Activated T-helper 2 cell treated with anti-CD3 and anti-CD28 coated beads, Interferon-gamma antibody, Interleukin-2, Interleukin-4, amounts not matched to agents 10 μg/mL and 5 μg/mL and 100 μg/mL, durations not matched to agents 14 hours and 24 hours and 36 hours (primary cell): ENCODE measurements at regions not wholly inside any gene's neighbourhood (a gene's known extent, or its start where the extent isn't known, plus 50 kb on each side); places are given as distances from the start of the nearest gene placed in this dataset.

ENCODE experiments used
- DNase-seq: peaks from one replicate; pipeline ENCODE4 v3.0.0; 2021; ENCODE audit warnings: low spot score
- H3K27ac Mint-ChIP-seq: one replicate; pipeline ENCODE4 v1.8.0; 2021; ENCODE audit warnings: mixed read lengths
- H3K27me3 Mint-ChIP-seq: one replicate; pipeline ENCODE4 v1.8.0; 2021; ENCODE audit warnings: low read depth, mixed read lengths
- H3K36me3 Mint-ChIP-seq: one replicate; pipeline ENCODE4 v1.8.0; 2021; ENCODE audit warnings: low read depth, mixed read lengths
- H3K4me1 Mint-ChIP-seq: one replicate; pipeline ENCODE4 v1.8.0; 2021; ENCODE audit warnings: low read depth, mixed read lengths
- H3K4me3 Mint-ChIP-seq: one replicate; pipeline ENCODE4 v1.8.0; 2021; ENCODE audit warnings: low read depth, mild to moderate bottlenecking, moderate library complexity, mixed read lengths
- H3K9me3 Mint-ChIP-seq: one replicate; pipeline ENCODE4 v1.8.0; 2021; ENCODE audit warnings: mixed read lengths
- intact Hi-C: fragments of 100-400 bp; cut with micrococcal nuclease; formaldehyde crosslinking; loops from one replicate; pipeline ENCODE4 v1.15.1; 2023

DNA sequence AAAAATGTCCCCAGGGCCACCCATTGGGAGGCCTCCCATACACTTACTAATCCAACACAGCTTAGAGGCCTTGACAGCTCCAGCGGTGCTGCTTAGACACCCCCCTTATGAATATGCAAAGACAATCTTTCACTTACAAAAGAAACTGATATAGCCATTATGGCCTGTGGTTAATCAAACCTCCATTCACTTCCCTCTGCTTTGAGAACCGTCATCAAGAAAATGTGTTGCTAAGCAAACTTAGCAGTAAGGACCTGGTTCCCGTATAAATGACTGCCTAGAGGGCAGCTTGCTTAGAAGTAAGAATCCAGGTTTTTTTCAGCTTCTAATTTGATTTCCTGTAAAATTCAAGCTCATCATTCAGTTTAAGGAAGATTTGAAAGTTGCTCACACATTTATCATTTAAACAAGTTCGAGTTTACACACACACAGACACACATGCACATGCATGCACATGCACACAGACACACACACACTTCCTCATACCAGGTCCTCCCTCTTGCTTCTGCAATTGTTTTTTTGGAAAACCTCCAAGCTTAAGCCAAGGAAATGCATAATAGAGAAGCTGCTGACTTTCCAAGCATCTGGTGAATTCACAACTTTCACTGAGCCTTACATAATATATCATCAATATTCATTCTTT, 137.7 kb upstream of the BLID start:
- DNase-seq: no peak
- Mint-ChIP-seq H3K27ac (no peak overlapping the region), H3K27me3 (no peaks in the 10 kb centered on the region), H3K4me3 (no peak overlapping the region), H3K4me1 (no peaks in the 10 kb centered on the region), H3K36me3 (no peaks in the 10 kb centered on the region), H3K9me3 (no peaks in the 10 kb centered on the region)
- intact Hi-C loops: no loop called here

DNA sequence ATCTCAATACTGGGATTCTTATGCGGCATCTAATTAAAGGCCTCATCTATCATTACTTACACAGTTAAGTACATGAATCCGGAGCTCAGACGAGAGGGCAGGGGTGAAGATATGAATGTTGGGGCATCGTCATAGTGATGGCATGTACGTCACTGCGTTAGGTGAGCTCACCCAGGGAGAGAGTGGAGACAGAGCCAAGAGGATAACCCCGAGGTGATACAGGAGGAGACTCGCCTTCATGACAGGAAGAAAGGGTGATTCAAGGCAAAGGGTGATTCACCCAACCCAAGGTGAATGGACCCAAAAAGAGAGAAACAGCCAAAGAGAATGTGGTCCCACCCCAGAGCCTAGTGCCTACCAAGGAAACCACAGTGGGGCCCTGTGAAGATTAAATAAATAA, 132.9 kb upstream of the BLID start:
- no peaks in the 10 kb centered on the region for H3K36me3 Mint-ChIP-seq
- no peaks in the 10 kb centered on the region for H3K9me3 Mint-ChIP-seq
- no peak for DNase-seq
- intact Hi-C loops: no loop called here
- H3K27me3 Mint-ChIP-seq: no peaks in the 10 kb centered on the region
- H3K4me1 Mint-ChIP-seq: no peaks in the 10 kb centered on the region
- H3K4me3 Mint-ChIP-seq: no peak overlapping the region
- H3K27ac Mint-ChIP-seq: no peak overlapping the region

DNA sequence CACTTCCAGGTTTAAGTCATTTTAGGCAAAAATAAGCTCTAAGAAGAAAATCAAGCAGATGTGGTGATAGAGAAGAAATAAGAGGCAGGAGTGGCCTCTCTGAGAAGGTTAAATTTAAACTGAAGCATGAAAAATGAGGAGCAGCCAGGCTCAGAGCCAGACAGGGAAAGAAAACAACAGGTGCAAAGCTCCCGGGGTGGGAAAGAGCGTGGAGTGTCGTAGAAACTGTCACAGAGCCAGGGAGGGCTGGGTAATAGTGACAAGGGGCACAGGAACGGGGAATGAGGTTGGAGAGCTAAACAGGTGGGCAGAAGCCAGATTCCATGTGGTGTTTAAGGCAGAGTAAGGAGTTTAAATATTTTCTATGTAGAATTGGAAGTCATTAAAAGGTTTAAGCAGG, 132.1 kb upstream of the BLID start:
- no peaks in the 10 kb centered on the region for H3K36me3 Mint-ChIP-seq
- H3K27me3 Mint-ChIP-seq: no peaks in the 10 kb centered on the region
- intact Hi-C loops: no loop called here
- no peaks in the 10 kb centered on the region for H3K4me1 Mint-ChIP-seq
- no peak for DNase-seq
- no peak overlapping the region for H3K4me3 Mint-ChIP-seq
- no peaks in the 10 kb centered on the region for H3K9me3 Mint-ChIP-seq
- H3K27ac Mint-ChIP-seq: no peak overlapping the region

DNA sequence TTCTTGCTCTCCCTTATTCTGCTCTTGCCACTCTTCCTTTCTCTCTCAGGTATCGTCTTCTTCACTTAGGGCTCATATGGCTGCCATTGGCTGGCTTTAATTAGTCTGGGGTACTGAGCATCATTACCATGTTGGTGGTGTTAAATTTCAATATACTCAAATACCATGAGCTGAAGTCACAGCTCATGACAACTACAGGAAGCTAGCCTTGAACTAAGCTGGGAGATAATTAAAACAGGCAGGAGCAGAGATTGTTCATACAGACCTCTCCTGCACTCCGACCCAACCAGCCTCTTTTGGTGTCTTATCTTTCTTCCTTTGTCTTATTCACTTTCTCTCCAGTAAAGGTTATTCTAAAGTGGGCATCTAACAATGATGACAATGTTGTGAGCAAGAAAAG, 130.9 kb upstream of the BLID start:
- H3K27me3 Mint-ChIP-seq: no peaks in the 10 kb centered on the region
- H3K27ac Mint-ChIP-seq: no peak overlapping the region
- no peak for DNase-seq
- no peak overlapping the region for H3K4me3 Mint-ChIP-seq
- H3K9me3 Mint-ChIP-seq: no peaks in the 10 kb centered on the region
- intact Hi-C loops: no loop called here
- H3K4me1 Mint-ChIP-seq: no peaks in the 10 kb centered on the region
- no peaks in the 10 kb centered on the region for H3K36me3 Mint-ChIP-seq

DNA sequence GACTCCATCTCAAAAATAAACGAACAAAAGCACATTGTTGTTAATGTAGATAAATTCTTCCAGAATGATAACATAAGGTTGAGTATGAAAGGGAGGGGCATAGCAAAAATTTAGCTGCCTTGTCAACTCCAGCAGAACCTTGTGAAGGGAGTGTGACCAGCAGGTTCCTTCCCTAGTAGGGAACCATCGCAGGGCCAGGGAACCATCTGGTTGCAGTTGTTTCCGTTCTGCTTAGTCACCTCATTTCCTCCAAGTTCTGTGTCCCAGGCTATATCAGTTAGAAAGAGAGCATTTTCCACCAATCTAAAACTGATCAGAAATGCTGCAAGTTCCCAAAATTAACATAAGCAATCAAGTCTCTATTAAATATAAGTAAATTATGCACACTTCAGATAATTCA, 126.7 kb upstream of the BLID start:
- Mint-ChIP-seq H3K9me3 (no peaks in the 10 kb centered on the region), H3K4me1 (no peaks in the 10 kb centered on the region), H3K27me3 (no peaks in the 10 kb centered on the region), H3K27ac (no peak overlapping the region), H3K36me3 (no peaks in the 10 kb centered on the region), H3K4me3 (no peak overlapping the region)
- intact Hi-C loops: no loop called here
- no peak for DNase-seq

DNA sequence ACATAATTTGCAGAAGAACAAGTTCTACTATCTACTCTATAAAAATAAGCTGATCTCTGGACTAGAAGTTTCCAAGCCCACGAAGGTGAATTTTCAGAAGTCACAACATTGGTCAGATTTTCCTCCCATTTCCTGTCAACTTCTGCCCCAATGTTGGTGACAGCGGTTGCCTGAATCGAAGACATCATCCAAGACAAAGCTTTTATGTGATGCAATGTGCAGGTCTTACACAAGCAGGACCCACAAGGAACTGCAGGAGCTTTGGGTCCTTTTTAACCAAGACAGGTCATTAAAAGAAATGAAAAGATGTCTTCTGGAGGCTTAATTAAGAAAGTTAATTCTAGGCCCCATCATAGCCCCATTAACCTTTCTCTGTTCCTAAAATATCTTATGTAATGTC, 125.6 kb upstream of the BLID start:
- intact Hi-C loops: no loop called here
- H3K36me3 Mint-ChIP-seq: no peaks in the 10 kb centered on the region
- no peak overlapping the region for H3K4me3 Mint-ChIP-seq
- no peaks in the 10 kb centered on the region for H3K4me1 Mint-ChIP-seq
- DNase-seq: no peak
- no peaks in the 10 kb centered on the region for H3K27me3 Mint-ChIP-seq
- no peak overlapping the region for H3K27ac Mint-ChIP-seq
- H3K9me3 Mint-ChIP-seq: no peaks in the 10 kb centered on the region

DNA sequence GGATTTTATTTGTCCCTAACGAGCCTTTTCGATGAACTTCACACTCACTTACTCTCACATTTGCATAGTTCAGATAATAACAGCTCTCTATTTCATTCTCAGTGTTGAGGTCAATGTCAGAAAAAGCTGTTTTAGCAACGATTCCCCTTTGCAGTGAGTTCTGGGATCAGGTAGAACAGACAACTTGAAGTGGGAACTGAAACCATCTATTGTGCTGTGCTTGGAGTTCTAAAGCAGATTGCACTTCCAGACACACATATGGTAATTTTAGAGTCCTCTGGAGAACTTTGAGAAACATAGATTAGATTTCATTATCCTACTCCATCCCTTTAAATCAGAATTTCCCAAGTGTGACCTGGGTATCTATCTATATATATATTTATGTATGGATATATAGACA, 124.6 kb upstream of the BLID start:
- intact Hi-C loops: no loop called here
- no peak for DNase-seq
- Mint-ChIP-seq H3K9me3 (no peaks in the 10 kb centered on the region), H3K4me1 (no peaks in the 10 kb centered on the region), H3K27ac (no peak overlapping the region), H3K27me3 (no peaks in the 10 kb centered on the region), H3K36me3 (no peaks in the 10 kb centered on the region), H3K4me3 (no peak overlapping the region)

DNA sequence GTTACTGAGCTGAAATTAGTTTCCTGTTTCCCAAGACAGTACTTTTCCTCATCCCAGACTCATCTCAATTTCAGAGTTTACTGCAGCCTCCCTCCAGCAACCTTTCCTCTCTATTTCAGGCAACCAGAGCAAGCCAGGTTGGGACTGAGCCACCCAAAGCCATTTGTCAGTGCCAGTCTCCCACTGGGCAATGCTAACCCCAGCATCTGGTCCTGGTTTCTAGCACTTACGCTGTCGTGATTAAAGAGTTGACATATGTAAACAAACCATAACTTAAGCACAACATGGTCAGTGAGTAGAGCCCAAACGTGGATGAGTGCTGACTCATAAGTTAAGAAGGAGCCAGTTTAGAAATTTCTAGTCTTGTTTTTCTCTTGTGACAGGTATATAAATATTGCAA, 119.6 kb upstream of the BLID start:
- no peak for DNase-seq
- H3K27me3 Mint-ChIP-seq: no peaks in the 10 kb centered on the region
- H3K36me3 Mint-ChIP-seq: no peaks in the 10 kb centered on the region
- H3K9me3 Mint-ChIP-seq: no peaks in the 10 kb centered on the region
- intact Hi-C loops: no loop called here
- no peaks in the 10 kb centered on the region for H3K4me1 Mint-ChIP-seq
- H3K27ac Mint-ChIP-seq: no peak overlapping the region
- H3K4me3 Mint-ChIP-seq: no peak overlapping the region

DNA sequence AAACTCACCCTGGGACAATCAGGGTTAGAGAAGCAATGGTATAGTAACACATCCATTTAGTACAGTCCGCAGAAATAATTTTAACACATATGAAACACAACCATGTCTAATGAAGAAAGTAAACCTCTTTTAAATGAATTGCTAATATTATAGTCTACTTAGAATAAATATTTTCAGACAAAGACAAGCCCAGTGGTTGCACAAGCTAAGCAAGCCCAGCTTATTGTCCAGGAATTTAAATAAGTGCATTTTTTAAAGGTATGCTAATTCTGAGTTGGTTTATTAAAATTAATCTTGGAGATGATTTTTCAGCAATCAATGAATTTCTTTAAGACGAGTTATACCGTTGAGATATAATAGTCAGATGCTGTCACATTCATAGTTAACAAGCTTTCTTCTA, 118.8 kb upstream of the BLID start:
- DNase-seq: no peak
- no peak overlapping the region for H3K4me3 Mint-ChIP-seq
- no peaks in the 10 kb centered on the region for H3K9me3 Mint-ChIP-seq
- no peaks in the 10 kb centered on the region for H3K4me1 Mint-ChIP-seq
- no peaks in the 10 kb centered on the region for H3K36me3 Mint-ChIP-seq
- no peak overlapping the region for H3K27ac Mint-ChIP-seq
- no peaks in the 10 kb centered on the region for H3K27me3 Mint-ChIP-seq
- intact Hi-C loops: no loop called here

DNA sequence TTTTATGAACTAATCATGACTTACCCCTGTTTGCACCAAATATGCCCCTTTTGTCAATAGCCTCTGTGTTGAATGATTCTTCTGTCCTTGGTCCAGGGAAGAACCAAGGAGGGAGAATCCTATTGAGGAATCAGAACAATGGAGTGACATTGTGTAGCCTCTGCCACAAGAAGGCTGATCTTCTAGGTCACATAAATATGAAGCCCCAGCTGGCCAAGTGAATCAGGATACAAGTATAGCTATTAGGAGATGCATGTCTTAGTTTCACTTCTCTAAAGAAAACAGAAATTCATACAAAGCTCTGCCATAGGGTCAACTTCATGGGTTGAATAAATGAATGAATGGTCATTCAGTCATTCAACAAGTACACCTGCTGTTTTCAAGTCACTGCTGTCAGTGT, 118.2 kb upstream of the BLID start:
- no peaks in the 10 kb centered on the region for H3K9me3 Mint-ChIP-seq
- no peak overlapping the region for H3K4me3 Mint-ChIP-seq
- H3K4me1 Mint-ChIP-seq: no peaks in the 10 kb centered on the region
- intact Hi-C loops: no loop called here
- no peaks in the 10 kb centered on the region for H3K27me3 Mint-ChIP-seq
- no peak overlapping the region for H3K27ac Mint-ChIP-seq
- H3K36me3 Mint-ChIP-seq: no peaks in the 10 kb centered on the region
- no peak for DNase-seq

DNA sequence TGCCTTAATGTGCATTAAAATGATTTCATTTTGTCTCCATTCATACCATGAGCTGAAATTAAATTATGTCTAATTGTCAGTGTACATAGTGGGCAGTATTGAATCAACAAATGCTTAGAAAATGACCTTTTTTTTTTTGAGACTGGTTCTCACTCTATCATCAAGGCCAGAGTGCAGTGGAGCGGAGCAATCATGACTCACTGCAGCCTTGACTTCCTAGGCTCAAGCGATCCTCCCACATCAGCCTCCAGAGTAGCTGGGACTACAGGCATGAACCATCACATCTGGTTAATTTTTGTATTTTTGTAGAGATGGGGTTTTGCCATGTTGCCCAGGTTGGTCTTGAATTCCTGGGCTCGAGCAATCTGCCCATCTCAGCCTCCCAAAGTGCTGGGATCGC, 117.0 kb upstream of the BLID start:
- no peak for DNase-seq
- no peaks in the 10 kb centered on the region for H3K36me3 Mint-ChIP-seq
- H3K4me1 Mint-ChIP-seq: no peaks in the 10 kb centered on the region
- intact Hi-C loops: no loop called here
- H3K9me3 Mint-ChIP-seq: no peaks in the 10 kb centered on the region
- no peak overlapping the region for H3K27ac Mint-ChIP-seq
- H3K27me3 Mint-ChIP-seq: no peaks in the 10 kb centered on the region
- H3K4me3 Mint-ChIP-seq: no peak overlapping the region

DNA sequence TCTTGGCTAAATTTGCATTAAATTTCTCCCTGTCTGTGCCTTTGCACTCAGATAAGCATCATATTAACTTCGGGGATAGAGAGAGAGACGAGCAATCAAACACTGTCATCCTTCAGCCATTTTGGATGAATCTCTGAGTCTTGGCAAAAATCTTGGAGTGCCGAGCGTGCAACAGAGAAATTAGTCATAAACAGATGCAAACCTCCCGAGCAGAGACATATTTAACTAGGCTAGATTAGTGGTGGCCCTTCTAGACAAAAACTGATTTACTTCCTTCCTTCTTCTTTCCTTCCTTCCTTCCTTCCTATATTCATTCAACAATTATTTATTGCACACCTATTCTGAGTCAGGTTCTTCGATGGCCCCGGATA, 114.4 kb upstream of the BLID start:
- no peaks in the 10 kb centered on the region for H3K27me3 Mint-ChIP-seq

DNA sequence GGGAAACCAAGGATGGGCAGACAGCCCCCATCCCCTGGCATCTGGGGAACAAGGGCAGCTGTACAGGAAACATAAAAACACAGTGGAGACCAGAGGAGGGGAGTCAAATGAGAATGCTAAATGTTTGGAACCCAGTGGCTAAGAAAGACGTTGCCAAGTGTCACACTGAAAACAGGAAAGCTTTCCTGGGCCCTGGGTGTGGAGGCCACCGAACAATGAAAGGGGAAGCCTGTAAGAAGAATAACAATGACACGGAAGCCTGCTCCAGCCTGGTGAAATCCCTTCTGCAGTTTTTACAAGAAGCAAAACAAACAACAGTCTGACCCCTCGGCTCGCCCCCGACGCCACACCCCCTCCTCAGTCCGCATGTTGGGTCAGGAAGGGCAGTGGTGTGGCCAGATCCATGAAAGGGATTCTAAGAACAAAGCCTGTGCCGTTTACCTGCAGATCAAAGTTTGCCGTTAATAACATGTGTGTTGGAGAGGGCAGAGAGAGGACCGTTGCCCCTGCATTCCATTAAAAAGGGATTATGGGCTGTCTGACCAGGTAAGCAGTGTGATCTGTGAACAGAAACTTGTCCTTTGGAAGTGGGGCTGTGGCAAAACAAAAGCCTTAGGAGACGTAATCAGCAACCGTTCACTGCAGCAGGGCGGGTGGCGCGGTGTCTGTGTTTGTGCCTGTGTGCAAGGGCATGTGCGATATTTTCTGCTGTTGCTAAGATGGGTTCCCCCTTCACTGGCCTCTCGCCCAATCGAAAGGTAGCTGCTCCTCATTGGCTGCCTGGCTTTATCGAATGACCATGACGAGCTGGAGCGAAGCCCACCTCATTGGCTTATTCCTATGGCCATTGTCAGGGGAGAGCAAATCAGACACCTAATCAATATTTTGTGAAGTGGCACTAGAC, 113.7 kb upstream of the BLID start:
- Mint-ChIP-seq H3K4me1 (no peaks in the 10 kb centered on the region), H3K27me3 (no peaks in the 10 kb centered on the region), H3K27ac (no peak overlapping the region), H3K36me3 (no peaks in the 10 kb centered on the region), H3K9me3 (no peaks in the 10 kb centered on the region), H3K4me3 (no peak overlapping the region)
- no peak for DNase-seq
- intact Hi-C loops: no loop called here

More for the DNA sequence above, 114.4 kb upstream of the BLID start:
- no peak for DNase-seq
- Mint-ChIP-seq H3K4me3 (no peak overlapping the region), H3K4me1 (no peaks in the 10 kb centered on the region), H3K27ac (no peak overlapping the region), H3K36me3 (no peaks in the 10 kb centered on the region), H3K9me3 (no peaks in the 10 kb centered on the region)
- intact Hi-C loops: no loop called here
